Kidney epithelial cell (primary cell): ENCODE measurements at regions not wholly inside any gene's neighbourhood (a gene's known extent, or its start where the extent isn't known, plus 50 kb on each side); places are given as distances from the start of the nearest gene placed in this dataset.

Experiments
- DNase-seq: peaks from one replicate; pipeline ENCODE4 v3.0.0-alpha.2; 2010; ENCODE audit warnings: low read depth
- H3K27me3 ChIP-seq: 2 replicates; pipeline ENCODE4 v1.6.0; 2011; ENCODE audit warnings: low read length; ENCODE audit not compliant: control insufficient read depth, insufficient read depth
- H3K36me3 ChIP-seq: 2 replicates; pipeline ENCODE4 v1.5.1; 2011; ENCODE audit warnings: low read length; ENCODE audit not compliant: control insufficient read depth, insufficient read depth
- H3K4me3 ChIP-seq: 2 replicates; pipeline ENCODE4 v1.5.1; 2011; ENCODE audit warnings: low read depth, mild to moderate bottlenecking, control low read depth, low read length
- CTCF ChIP-seq: IDR thresholded peaks from 2 replicates; pipeline ENCODE4 v1.5.1; 2011; ENCODE audit warnings: mild to moderate bottlenecking, moderate library complexity, low read length, control low read depth, inconsistent platforms; ENCODE audit not compliant: insufficient read depth, poor library complexity, severe bottlenecking

- TF ChIP-seq CTCF: no peak
- Histone ChIP-seq H3K4me3 (no peak overlapping the region), H3K27me3 (no peaks in the 10 kb centered on the region), H3K36me3 (no peaks in the 10 kb centered on the region)
- DNase-seq: no peak
Measured at GRCh38 chr12:77549383-77550128, 281.1 kb upstream of the NAV3 start.

GRCh38 chr12:77548797-77549196, 281.9 kb upstream of the NAV3 start:
- no peak for DNase-seq
- H3K4me3 ChIP-seq: no peak overlapping the region
- no peaks in the 10 kb centered on the region for H3K27me3 ChIP-seq
- no peaks in the 10 kb centered on the region for H3K36me3 ChIP-seq
- no peak for TF ChIP-seq CTCF

- no peak for DNase-seq
- H3K4me3 ChIP-seq: no peak overlapping the region
- TF ChIP-seq CTCF: no peak
Measured at GRCh38 chr12:77540097-77540496, 290.6 kb upstream of the NAV3 start.

GRCh38 chr12:77537663-77538062, 293.0 kb upstream of the NAV3 start:
- Histone ChIP-seq H3K4me3 (no peak overlapping the region), H3K27me3 (no peaks in the 10 kb centered on the region), H3K36me3 (no peaks in the 10 kb centered on the region)
- TF ChIP-seq CTCF: no peak
- DNase-seq: no peak

More at GRCh38 chr12:77540097-77540496, 290.6 kb upstream of the NAV3 start:
- Histone ChIP-seq H3K27me3 (no peaks in the 10 kb centered on the region), H3K36me3 (no peaks in the 10 kb centered on the region)

- DNase-seq: no peak
- Histone ChIP-seq H3K36me3 (no peaks in the 10 kb centered on the region), H3K27me3 (no peaks in the 10 kb centered on the region), H3K4me3 (no peak overlapping the region)
- no peak for TF ChIP-seq CTCF
Measured at GRCh38 chr12:77535734-77536133, 295.0 kb upstream of the NAV3 start.

- Histone ChIP-seq H3K4me3 (no peak overlapping the region), H3K36me3 (no peaks in the 10 kb centered on the region), H3K27me3 (no peaks in the 10 kb centered on the region)
- no peak for TF ChIP-seq CTCF
- no peak for DNase-seq
Measured at GRCh38 chr12:77531912-77532311, 298.8 kb upstream of the NAV3 start.
